ENCODE measurements at regions not wholly inside any gene's neighbourhood (a gene's known extent, or its start where the extent isn't known, plus 50 kb on each side); places are given as distances from the start of the nearest gene placed in this dataset.

- DNase-seq (ENCODE audit: low spot score) (no peak), ATAC-seq (no peak)
- intact Hi-C loops (cut with DNase I), result no loop called here
Measured at GRCh38 chr12:19572920-19573558, 133.7 kb downstream of the AEBP2 start.

DNA sequence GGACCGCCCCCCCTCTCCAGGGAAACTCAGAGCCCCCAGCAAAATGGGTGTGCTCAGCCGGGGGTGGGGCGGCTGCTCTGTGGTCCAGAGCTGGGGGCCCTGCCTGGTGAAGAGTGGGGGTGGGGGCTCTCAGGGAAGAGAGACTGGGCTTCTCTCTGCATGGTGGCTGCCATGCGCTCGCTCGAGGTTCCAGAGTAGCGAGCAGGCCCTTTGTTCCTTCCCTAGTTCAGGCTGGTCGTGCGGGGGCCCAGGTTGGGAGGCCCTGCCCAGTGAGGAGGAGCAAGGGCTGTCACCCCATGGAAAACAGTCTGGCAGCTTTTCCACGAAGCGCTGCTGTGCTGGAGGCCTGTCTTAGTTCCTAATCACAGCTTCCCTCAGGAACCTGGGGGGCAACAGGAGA, 134.6 kb downstream of the AEBP2 start:
- intact Hi-C loops (cut with DNase I), result no loop called here
- ATAC-seq (no peak), DNase-seq (ENCODE audit: low spot score) (no peak)

GRCh38 chr12:19574601-19575000, 135.3 kb downstream of the AEBP2 start:
- intact Hi-C loops (cut with DNase I), result no loop called here
- DNase-seq (ENCODE audit: low spot score) (no peak), ATAC-seq (no peak)

GRCh38 chr12:19575337-19576243, 136.3 kb downstream of the AEBP2 start:
- intact Hi-C loops (cut with DNase I), result no loop called here
- DNase-seq (ENCODE audit: low spot score) (no peak), ATAC-seq (peak; percentile 29)

- intact Hi-C loops (cut with DNase I), result no loop called here
- ATAC-seq (peak; percentile 30), DNase-seq (ENCODE audit: low spot score) (no peak)
Measured at GRCh38 chr12:19576506-19577280, 137.4 kb downstream of the AEBP2 start.

DNA sequence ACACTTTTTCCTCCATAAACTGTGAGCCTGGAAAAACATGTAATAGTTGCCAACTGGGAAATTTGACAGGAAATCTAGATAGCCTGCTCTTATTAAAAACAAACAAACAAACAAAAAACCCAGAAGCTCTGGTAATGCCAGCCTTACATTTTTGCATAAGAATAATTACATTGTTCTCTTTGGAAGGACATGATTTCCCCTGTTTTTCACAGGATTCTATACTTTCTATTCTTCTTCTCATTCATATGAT, 137.9 kb downstream of the AEBP2 start:
- intact Hi-C loops (cut with DNase I), result no loop called here
- DNase-seq (ENCODE audit: low spot score), result no peak
- ATAC-seq, result no peak

GRCh38 chr12:19584732-19585131, 145.4 kb downstream of the AEBP2 start:
- DNase-seq (ENCODE audit: low spot score) (no peak), ATAC-seq (no peak)
- intact Hi-C loops (cut with DNase I), result no loop called here

DNA sequence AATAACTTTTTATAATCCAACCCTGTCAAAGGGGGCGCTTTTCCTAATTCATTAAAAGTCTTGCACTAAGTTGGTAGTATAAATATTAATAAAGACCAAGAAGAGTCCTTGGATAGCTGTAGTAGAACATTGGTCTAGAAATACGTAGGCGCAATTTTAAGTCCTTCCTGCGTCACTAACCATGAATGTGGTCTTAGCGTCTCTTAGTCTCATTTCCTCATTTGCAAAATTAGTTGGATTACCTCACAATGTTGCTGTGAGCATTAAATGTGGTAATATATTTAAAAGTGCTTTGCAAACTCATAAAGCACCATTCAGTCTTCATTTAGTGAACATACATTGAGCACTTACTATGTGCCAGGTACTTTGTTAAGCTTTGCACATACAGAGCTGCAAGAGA, 149.7 kb downstream of the AEBP2 start:
- intact Hi-C loops (cut with DNase I), result no loop called here
- DNase-seq (ENCODE audit: low spot score) (no peak), ATAC-seq (no peak)

- DNase-seq (ENCODE audit: low spot score), result no peak
- intact Hi-C loops (cut with DNase I), result no loop called here
- no peak for ATAC-seq
Measured at GRCh38 chr12:19591951-19592350, 152.7 kb downstream of the AEBP2 start.

- no peak for DNase-seq (ENCODE audit: low spot score)
- intact Hi-C loops (cut with DNase I), result no loop called here
- peak; percentile 89 for ATAC-seq
Measured at GRCh38 chr12:19596434-19597166, 157.3 kb downstream of the AEBP2 start.

GRCh38 chr12:19597167-19598026, 158.1 kb downstream of the AEBP2 start:
- DNase-seq (ENCODE audit: low spot score), result no peak
- intact Hi-C loops (cut with DNase I), result no loop called here
- ATAC-seq, result peak; percentile 43

DNA sequence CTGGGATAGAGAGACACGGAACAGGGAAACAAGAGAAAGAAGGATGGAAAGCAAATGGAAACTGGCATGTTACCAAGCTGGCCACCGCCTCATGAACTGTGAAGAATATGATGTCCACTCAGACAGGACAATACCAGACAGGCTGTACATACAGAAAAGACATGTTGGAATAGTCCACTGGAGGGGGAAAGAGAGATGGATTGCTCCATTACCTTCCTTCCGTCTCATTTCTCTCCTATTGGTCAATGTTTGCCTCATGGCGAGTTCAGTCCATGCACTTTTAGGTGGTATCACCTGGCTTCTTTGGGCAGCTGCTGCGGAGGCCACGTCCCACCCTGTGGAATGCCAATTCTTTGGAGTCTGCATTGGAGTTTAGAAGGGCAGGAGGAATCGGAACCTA, 166.4 kb downstream of the AEBP2 start:
- intact Hi-C loops (cut with DNase I), result no loop called here
- DNase-seq (ENCODE audit: low spot score) (no peak), ATAC-seq (no peak)

GRCh38 chr12:19608039-19608438, 168.7 kb downstream of the AEBP2 start:
- ATAC-seq (no peak), DNase-seq (ENCODE audit: low spot score) (no peak)
- intact Hi-C loops (cut with DNase I), result no loop called here

- intact Hi-C loops (cut with DNase I), result no loop called here
- DNase-seq (ENCODE audit: low spot score) (no peak), ATAC-seq (no peak)
Measured at GRCh38 chr12:19613051-19613535, 173.8 kb downstream of the AEBP2 start.

GRCh38 chr12:19614601-19615383, 175.5 kb downstream of the AEBP2 start:
- intact Hi-C loops (cut with DNase I), result no loop called here
- ATAC-seq (no peak), DNase-seq (ENCODE audit: low spot score) (no peak)

DNA sequence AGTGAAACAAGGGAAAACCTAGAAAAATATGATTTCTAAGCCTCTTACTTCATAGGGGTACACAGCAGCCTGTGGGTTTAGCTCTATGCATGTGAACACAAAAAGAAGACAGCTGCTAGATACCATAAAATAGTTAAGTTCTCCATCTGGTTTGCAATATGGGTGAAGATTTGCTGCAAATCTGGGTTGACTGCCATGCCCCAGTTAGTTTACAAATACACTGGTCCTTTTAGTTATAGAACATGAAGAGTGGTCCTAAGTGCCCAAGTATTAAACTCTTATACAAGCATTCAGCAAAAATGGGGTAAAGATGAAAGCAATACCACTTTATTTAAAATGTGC, 176.1 kb downstream of the AEBP2 start:
- DNase-seq (ENCODE audit: low spot score) (no peak), ATAC-seq (no peak)
- intact Hi-C loops (cut with DNase I), result no loop called here

DNA sequence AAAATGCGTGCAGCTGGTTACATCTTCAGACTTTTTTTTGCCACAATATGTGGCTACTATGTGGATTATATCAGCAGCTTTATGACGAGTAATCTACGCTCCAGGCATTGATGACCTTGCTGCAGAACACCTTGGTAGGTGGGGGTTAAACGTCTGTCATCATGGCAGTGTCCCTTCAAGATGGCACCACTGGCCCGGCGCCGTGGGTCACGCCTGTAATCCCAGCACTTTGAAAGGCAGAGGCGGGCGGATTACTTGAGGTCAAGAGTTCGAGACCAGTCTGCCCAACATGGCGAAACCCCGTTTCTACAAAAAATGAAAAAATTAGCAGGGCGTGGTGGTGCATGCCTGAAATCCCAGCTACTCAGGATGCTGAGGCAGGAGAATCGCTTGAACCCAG, 177.5 kb downstream of the AEBP2 start:
- no peak for DNase-seq (ENCODE audit: low spot score)
- no peak for ATAC-seq
- intact Hi-C loops (cut with DNase I), result no loop called here

GRCh38 chr12:19620222-19620621, 180.9 kb downstream of the AEBP2 start:
- no peak for DNase-seq (ENCODE audit: low spot score)
- no peak for ATAC-seq
- intact Hi-C loops (cut with DNase I), result no loop called here
